ENCODE measurements at regions not wholly inside any gene's neighbourhood (a gene's known extent, or its start where the extent isn't known, plus 50 kb on each side); places are given as distances from the start of the nearest gene placed in this dataset.

DNA sequence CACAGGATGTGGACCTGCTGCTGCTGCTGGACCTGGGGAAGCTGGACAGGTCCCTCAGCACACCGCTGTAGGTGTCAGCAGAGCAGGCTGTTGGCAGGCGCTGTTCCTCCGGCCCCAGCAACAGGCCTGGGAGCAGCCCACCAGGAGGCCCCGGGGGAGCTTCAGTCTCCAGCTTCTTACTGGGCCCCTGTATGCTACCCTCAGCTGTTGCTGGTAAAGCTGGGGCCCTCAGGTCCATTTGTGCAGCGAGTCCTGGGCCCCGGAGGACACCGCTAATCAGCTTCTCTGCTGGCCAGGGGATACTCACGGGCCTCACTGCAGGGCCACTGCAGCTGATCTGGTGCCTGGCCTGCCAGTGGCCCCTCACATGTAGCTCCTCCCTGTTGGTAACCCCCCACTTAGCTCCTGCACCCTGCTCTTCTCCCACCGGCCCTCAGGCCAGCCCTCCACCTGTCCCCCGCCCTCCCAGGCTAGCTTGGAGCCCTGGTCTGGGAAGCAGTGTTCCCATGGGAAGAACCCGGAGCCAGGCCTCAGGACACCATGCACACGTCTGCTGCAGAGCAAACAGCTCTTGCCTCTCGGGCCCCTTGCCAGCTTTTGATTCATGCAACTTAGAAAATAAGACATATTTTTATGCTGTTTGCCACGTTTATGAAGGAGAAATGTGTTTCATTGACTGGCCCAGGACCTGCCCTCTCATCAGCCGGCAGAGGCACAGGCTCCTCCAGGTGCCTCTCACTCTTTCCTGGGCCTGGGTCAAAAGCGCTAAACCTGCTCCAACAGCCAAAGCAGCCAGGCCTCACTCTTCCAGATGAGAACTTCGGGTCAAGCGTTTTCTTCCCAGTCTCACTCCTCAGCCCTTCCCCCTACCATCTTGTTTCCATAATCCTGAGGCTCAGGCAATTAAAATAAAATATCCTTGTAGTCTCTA lies 61.0 kb upstream of the ADAMTS2 start:
- TF ChIP-seq, protein P1, sequence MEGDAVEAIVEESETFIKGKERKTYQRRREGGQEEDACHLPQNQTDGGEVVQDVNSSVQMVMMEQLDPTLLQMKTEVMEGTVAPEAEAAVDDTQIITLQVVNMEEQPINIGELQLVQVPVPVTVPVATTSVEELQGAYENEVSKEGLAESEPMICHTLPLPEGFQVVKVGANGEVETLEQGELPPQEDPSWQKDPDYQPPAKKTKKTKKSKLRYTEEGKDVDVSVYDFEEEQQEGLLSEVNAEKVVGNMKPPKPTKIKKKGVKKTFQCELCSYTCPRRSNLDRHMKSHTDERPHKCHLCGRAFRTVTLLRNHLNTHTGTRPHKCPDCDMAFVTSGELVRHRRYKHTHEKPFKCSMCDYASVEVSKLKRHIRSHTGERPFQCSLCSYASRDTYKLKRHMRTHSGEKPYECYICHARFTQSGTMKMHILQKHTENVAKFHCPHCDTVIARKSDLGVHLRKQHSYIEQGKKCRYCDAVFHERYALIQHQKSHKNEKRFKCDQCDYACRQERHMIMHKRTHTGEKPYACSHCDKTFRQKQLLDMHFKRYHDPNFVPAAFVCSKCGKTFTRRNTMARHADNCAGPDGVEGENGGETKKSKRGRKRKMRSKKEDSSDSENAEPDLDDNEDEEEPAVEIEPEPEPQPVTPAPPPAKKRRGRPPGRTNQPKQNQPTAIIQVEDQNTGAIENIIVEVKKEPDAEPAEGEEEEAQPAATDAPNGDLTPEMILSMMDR (conservative IDR thresholded peaks at IDR 0.05; ENCODE audit: low read length) = no peak
- no peak for TF ChIP-seq EZH2phosphoT487 (IDR thresholded peaks at IDR 0.05; ENCODE audit: borderline replicate concordance)
